HEK293 (cell line): ENCODE measurements at regions not wholly inside any gene's neighbourhood (a gene's known extent, or its start where the extent isn't known, plus 50 kb on each side); places are given as distances from the start of the nearest gene placed in this dataset.

Source experiments
- SETDB1 ChIP-seq: IDR thresholded peaks from one replicate; pipeline ENCODE4 v1.6.1; 2017; ENCODE audit warnings: mild to moderate bottlenecking, low read length, moderate library complexity, mixed read lengths; ENCODE audit not compliant: insufficient read length
- TRIM28 ChIP-seq: IDR thresholded peaks from 2 replicates; pipeline ENCODE4 v1.6.1; 2011; ENCODE audit warnings: low read length, control low read depth, borderline replicate concordance
- ZBTB1 ChIP-seq: fragments of 450-650 bp; formaldehyde crosslinking; IDR thresholded peaks from 2 replicates; pipeline ENCODE4 v1.5.1; 2016; ENCODE audit warnings: missing biosample characterization, missing genetic modification characterization
- ZBTB7A ChIP-seq: fragments of 450-650 bp; formaldehyde crosslinking; IDR thresholded peaks from 2 replicates; pipeline ENCODE4 v1.5.1; 2016; ENCODE audit warnings: low read depth, missing biosample characterization, missing genetic modification characterization
- ZNF138 ChIP-seq: fragments of 450-650 bp; formaldehyde crosslinking; IDR thresholded peaks from 2 replicates; pipeline ENCODE4 v1.5.1; 2016; ENCODE audit warnings: missing biosample characterization, missing genetic modification characterization, borderline replicate concordance
- ZNF350 ChIP-seq: fragments of 450-650 bp; formaldehyde crosslinking; IDR thresholded peaks from 2 replicates; pipeline ENCODE4 v1.5.0; 2017; ENCODE audit warnings: missing biosample characterization, mild to moderate bottlenecking, missing genetic modification characterization
- TF ChIP-seq, protein P1 (sequence below): fragments of 450-650 bp; formaldehyde crosslinking; IDR thresholded peaks from 2 replicates; pipeline ENCODE4 v1.5.1; 2016; ENCODE audit warnings: missing biosample characterization, missing genetic modification characterization
- TF ChIP-seq, protein P2 (sequence below): fragments of 450-650 bp; formaldehyde crosslinking; IDR thresholded peaks from 2 replicates; pipeline ENCODE4 v1.5.1; 2016; ENCODE audit warnings: missing biosample characterization, missing genetic modification characterization
- TF ChIP-seq, protein P3 (sequence below): fragments of 450-650 bp; formaldehyde crosslinking; optimal IDR thresholded peaks from 2 replicates; pipeline ENCODE3; 2016; ENCODE audit warnings: missing biosample characterization, mild to moderate bottlenecking, missing genetic modification characterization
- TF ChIP-seq, protein P4 (sequence below): fragments of 450-650 bp; formaldehyde crosslinking; IDR thresholded peaks from 2 replicates; pipeline ENCODE4 v1.5.1; 2016; ENCODE audit warnings: missing biosample characterization, missing genetic modification characterization
- TF ChIP-seq, protein P5 (sequence below): IDR thresholded peaks from 2 replicates; pipeline ENCODE4 v1.6.1; 2011; ENCODE audit warnings: mild to moderate bottlenecking, low read depth, low read length, borderline replicate concordance

DNA sequence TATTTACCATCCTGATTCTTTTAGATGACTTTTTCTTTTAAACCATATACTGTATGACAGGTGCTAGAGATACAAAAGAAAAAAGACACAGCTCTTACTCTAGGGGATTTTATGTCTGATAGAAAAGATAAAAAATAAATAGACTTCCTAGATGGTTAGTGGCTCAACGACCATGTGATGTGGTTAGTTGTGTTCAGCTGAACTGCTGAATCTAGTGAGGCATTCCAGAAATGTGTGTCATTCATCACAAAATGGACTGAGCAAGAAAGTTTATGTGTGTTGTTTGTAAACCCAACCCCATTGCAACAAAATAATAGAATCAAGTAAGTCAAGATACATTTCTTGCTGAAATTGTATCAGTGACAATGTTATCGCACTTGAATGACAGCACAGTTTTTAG lies 205.8 kb upstream of the LYPLAL1 start:
- TF ChIP-seq ZBTB1 (no peak), ZBTB7A (tag by site-specific recombination) (no peak), ZNF350 (tag by site-specific recombination) (no peak), ZNF138 (tag by site-specific recombination) (no peak), TRIM28 (no peak), SETDB1 (no peak)
- TF ChIP-seq, protein P1, sequence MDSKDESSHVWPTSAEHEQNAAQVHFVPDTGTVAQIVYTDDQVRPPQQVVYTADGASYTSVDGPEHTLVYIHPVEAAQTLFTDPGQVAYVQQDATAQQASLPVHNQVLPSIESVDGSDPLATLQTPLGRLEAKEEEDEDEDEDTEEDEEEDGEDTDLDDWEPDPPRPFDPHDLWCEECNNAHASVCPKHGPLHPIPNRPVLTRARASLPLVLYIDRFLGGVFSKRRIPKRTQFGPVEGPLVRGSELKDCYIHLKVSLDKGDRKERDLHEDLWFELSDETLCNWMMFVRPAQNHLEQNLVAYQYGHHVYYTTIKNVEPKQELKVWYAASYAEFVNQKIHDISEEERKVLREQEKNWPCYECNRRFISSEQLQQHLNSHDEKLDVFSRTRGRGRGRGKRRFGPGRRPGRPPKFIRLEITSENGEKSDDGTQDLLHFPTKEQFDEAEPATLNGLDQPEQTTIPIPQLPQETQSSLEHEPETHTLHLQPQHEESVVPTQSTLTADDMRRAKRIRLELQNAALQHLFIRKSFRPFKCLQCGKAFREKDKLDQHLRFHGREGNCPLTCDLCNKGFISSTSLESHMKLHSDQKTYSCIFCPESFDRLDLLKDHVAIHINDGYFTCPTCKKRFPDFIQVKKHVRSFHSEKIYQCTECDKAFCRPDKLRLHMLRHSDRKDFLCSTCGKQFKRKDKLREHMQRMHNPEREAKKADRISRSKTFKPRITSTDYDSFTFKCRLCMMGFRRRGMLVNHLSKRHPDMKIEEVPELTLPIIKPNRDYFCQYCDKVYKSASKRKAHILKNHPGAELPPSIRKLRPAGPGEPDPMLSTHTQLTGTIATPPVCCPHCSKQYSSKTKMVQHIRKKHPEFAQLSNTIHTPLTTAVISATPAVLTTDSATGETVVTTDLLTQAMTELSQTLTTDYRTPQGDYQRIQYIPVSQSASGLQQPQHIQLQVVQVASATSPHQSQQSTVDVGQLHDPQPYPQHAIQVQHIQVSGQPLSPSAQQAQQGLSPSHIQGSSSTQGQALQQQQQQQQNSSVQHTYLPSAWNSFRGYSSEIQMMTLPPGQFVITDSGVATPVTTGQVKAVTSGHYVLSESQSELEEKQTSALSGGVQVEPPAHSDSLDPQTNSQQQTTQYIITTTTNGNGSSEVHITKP = no peak
- TF ChIP-seq, protein P2, sequence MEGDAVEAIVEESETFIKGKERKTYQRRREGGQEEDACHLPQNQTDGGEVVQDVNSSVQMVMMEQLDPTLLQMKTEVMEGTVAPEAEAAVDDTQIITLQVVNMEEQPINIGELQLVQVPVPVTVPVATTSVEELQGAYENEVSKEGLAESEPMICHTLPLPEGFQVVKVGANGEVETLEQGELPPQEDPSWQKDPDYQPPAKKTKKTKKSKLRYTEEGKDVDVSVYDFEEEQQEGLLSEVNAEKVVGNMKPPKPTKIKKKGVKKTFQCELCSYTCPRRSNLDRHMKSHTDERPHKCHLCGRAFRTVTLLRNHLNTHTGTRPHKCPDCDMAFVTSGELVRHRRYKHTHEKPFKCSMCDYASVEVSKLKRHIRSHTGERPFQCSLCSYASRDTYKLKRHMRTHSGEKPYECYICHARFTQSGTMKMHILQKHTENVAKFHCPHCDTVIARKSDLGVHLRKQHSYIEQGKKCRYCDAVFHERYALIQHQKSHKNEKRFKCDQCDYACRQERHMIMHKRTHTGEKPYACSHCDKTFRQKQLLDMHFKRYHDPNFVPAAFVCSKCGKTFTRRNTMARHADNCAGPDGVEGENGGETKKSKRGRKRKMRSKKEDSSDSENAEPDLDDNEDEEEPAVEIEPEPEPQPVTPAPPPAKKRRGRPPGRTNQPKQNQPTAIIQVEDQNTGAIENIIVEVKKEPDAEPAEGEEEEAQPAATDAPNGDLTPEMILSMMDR (tag by site-specific recombination) = no peak
- TF ChIP-seq, protein P3, sequence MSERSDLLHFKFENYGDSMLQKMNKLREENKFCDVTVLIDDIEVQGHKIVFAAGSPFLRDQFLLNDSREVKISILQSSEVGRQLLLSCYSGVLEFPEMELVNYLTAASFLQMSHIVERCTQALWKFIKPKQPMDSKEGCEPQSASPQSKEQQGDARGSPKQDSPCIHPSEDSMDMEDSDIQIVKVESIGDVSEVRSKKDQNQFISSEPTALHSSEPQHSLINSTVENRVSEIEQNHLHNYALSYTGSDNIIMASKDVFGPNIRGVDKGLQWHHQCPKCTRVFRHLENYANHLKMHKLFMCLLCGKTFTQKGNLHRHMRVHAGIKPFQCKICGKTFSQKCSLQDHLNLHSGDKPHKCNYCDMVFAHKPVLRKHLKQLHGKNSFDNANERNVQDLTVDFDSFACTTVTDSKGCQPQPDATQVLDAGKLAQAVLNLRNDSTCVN (tag by site-specific recombination) = no peak
- TF ChIP-seq, protein P4, sequence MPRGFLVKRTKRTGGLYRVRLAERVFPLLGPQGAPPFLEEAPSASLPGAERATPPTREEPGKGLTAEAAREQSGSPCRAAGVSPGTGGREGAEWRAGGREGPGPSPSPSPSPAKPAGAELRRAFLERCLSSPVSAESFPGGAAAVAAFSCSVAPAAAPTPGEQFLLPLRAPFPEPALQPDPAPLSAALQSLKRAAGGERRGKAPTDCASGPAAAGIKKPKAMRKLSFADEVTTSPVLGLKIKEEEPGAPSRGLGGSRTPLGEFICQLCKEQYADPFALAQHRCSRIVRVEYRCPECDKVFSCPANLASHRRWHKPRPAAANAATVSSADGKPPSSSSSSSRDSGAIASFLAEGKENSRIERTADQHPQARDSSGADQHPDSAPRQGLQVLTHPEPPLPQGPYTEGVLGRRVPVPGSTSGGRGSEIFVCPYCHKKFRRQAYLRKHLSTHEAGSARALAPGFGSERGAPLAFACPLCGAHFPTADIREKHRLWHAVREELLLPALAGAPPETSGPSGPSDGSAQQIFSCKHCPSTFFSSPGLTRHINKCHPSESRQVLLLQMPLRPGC = no peak
- TF ChIP-seq, protein P5, sequence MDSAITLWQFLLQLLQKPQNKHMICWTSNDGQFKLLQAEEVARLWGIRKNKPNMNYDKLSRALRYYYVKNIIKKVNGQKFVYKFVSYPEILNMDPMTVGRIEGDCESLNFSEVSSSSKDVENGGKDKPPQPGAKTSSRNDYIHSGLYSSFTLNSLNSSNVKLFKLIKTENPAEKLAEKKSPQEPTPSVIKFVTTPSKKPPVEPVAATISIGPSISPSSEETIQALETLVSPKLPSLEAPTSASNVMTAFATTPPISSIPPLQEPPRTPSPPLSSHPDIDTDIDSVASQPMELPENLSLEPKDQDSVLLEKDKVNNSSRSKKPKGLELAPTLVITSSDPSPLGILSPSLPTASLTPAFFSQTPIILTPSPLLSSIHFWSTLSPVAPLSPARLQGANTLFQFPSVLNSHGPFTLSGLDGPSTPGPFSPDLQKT = no peak
